ENCODE measurements at regions not wholly inside any gene's neighbourhood (a gene's known extent, or its start where the extent isn't known, plus 50 kb on each side); places are given as distances from the start of the nearest gene placed in this dataset.

DNA sequence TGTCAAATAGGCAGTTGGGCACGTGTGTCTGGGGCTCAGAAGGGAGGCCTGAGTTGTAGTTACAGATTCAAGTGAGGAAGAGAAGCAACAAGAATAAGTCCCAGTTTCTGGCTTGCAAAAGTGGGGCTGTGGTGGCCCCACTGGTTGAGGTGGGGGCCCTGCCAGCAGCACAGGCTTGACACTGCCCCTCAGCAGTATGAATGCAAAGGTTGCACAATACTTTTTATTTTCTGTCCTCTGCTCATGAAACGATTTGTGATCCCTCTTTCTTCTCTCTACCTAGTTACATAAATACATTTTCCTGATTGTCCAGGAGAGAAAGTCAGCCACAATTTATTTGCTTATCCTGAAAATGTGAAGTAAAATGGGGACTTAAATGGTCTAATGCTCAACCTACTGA, 577.8 kb downstream of the AACS start:
- H3K9me2 ChIP-seq (ENCODE audit: low read depth, low read length): no peaks in the 10 kb centered on the region
- H3K27me3 ChIP-seq (ENCODE audit: insufficient read depth, low read length): no peaks in the 10 kb centered on the region
- TF ChIP-seq, protein P1, sequence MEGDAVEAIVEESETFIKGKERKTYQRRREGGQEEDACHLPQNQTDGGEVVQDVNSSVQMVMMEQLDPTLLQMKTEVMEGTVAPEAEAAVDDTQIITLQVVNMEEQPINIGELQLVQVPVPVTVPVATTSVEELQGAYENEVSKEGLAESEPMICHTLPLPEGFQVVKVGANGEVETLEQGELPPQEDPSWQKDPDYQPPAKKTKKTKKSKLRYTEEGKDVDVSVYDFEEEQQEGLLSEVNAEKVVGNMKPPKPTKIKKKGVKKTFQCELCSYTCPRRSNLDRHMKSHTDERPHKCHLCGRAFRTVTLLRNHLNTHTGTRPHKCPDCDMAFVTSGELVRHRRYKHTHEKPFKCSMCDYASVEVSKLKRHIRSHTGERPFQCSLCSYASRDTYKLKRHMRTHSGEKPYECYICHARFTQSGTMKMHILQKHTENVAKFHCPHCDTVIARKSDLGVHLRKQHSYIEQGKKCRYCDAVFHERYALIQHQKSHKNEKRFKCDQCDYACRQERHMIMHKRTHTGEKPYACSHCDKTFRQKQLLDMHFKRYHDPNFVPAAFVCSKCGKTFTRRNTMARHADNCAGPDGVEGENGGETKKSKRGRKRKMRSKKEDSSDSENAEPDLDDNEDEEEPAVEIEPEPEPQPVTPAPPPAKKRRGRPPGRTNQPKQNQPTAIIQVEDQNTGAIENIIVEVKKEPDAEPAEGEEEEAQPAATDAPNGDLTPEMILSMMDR (IDR thresholded peaks at IDR 0.05; ENCODE audit: low read length): no peak
- TF ChIP-seq EZH2 (IDR thresholded peaks at IDR 0.05; ENCODE audit: borderline replicate concordance, low read length): no peak
- no peak overlapping the region for H3K4me2 ChIP-seq (ENCODE audit: low read length)
- no peak overlapping the region for H2AFZ ChIP-seq (ENCODE audit: low read length)
- no peaks in the 10 kb centered on the region for H3K4me1 ChIP-seq (ENCODE audit: insufficient read depth, low read length, severe bottlenecking)
- no peaks in the 10 kb centered on the region for H3K36me3 ChIP-seq (ENCODE audit: insufficient read depth, low read length)
- no peak overlapping the region for H3K4me3 ChIP-seq (ENCODE audit: low read depth, low read length, poor library complexity, severe bottlenecking)
- H3K9ac ChIP-seq (ENCODE audit: low read length): no peak overlapping the region
- no peaks in the 10 kb centered on the region for H3K79me2 ChIP-seq (ENCODE audit: insufficient read depth, low read length)
- H4K20me1 ChIP-seq (ENCODE audit: insufficient read depth, low read length): no peaks in the 10 kb centered on the region
- H3F3A ChIP-seq (ENCODE audit: insufficient read depth, low read length): no peaks in the 10 kb centered on the region
- H3K27ac ChIP-seq (ENCODE audit: low read depth, low read length, poor library complexity, severe bottlenecking): no peak overlapping the region
- no peaks in the 10 kb centered on the region for H3K9me3 ChIP-seq (ENCODE audit: low read length)

DNA sequence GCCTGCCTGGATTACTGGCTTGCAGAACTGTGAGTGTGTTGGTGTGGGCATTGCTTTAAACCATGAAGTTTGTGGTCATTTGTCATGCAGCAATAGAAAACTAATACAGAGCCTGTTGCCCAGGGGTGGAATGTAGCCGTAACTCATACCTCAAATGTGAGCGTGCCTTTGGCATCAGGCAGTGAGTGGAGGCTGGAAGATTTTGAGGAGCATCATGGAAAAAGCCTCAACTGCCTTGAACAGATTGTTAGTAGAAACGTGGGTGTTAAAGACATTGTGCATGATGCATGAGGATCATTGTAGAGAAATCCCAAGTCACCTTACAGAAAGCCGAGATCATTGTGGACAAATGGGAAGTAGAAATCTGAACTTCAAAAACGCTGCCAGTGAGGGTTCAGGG, 580.5 kb downstream of the AACS start:
- H4K20me1 ChIP-seq (ENCODE audit: insufficient read depth, low read length): no peaks in the 10 kb centered on the region
- no peak overlapping the region for H3K9ac ChIP-seq (ENCODE audit: low read length)
- H3K27ac ChIP-seq (ENCODE audit: low read depth, low read length, poor library complexity, severe bottlenecking): no peak overlapping the region
- TF ChIP-seq, protein P1 (IDR thresholded peaks at IDR 0.05; ENCODE audit: low read length): no peak
- TF ChIP-seq EZH2 (IDR thresholded peaks at IDR 0.05; ENCODE audit: borderline replicate concordance, low read length): no peak
- H3K4me2 ChIP-seq (ENCODE audit: low read length): no peak overlapping the region
- no peaks in the 10 kb centered on the region for H3F3A ChIP-seq (ENCODE audit: insufficient read depth, low read length)
- no peaks in the 10 kb centered on the region for H3K27me3 ChIP-seq (ENCODE audit: insufficient read depth, low read length)
- H3K4me3 ChIP-seq (ENCODE audit: low read depth, low read length, poor library complexity, severe bottlenecking): no peak overlapping the region
- H2AFZ ChIP-seq (ENCODE audit: low read length): no peak overlapping the region
- H3K4me1 ChIP-seq (ENCODE audit: insufficient read depth, low read length, severe bottlenecking): no peaks in the 10 kb centered on the region
- H3K36me3 ChIP-seq (ENCODE audit: insufficient read depth, low read length): no peaks in the 10 kb centered on the region
- no peaks in the 10 kb centered on the region for H3K79me2 ChIP-seq (ENCODE audit: insufficient read depth, low read length)
- H3K9me2 ChIP-seq (ENCODE audit: low read depth, low read length): no peaks in the 10 kb centered on the region
- no peaks in the 10 kb centered on the region for H3K9me3 ChIP-seq (ENCODE audit: low read length)

DNA sequence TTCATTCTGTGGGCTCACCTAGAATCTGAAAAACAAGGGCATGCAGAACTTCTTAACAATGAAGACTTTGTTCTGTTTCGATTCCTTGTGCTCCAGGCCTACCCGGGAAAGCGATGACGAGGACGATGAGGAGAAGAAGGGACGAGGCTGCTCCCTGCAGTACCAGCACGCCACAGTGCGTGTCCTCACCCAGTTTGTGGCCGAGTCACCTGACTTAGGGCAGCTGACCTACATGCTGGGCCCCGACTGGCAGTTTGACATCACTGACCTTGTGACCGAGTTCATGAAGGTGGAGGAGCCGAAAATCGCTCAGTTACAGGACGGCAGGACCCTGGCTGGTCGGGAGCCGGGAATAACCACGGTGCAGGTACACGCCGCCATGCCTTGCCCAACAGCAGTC, 585.4 kb downstream of the AACS start:
- no peak for TF ChIP-seq EZH2 (IDR thresholded peaks at IDR 0.05; ENCODE audit: borderline replicate concordance, low read length)
- H3K9me3 ChIP-seq (ENCODE audit: low read length): no peaks in the 10 kb centered on the region
- H3K9ac ChIP-seq (ENCODE audit: low read length): no peak overlapping the region
- H2AFZ ChIP-seq (ENCODE audit: low read length): no peak overlapping the region
- no peaks in the 10 kb centered on the region for H3K36me3 ChIP-seq (ENCODE audit: insufficient read depth, low read length)
- no peaks in the 10 kb centered on the region for H3K79me2 ChIP-seq (ENCODE audit: insufficient read depth, low read length)
- H3K27ac ChIP-seq (ENCODE audit: low read depth, low read length, poor library complexity, severe bottlenecking): no peak overlapping the region
- no peaks in the 10 kb centered on the region for H3K4me1 ChIP-seq (ENCODE audit: insufficient read depth, low read length, severe bottlenecking)
- no peaks in the 10 kb centered on the region for H4K20me1 ChIP-seq (ENCODE audit: insufficient read depth, low read length)
- no peak overlapping the region for H3K4me3 ChIP-seq (ENCODE audit: low read depth, low read length, poor library complexity, severe bottlenecking)
- no peaks in the 10 kb centered on the region for H3K9me2 ChIP-seq (ENCODE audit: low read depth, low read length)
- no peaks in the 10 kb centered on the region for H3F3A ChIP-seq (ENCODE audit: insufficient read depth, low read length)
- H3K4me2 ChIP-seq (ENCODE audit: low read length): no peak overlapping the region
- H3K27me3 ChIP-seq (ENCODE audit: insufficient read depth, low read length): no peaks in the 10 kb centered on the region

DNA sequence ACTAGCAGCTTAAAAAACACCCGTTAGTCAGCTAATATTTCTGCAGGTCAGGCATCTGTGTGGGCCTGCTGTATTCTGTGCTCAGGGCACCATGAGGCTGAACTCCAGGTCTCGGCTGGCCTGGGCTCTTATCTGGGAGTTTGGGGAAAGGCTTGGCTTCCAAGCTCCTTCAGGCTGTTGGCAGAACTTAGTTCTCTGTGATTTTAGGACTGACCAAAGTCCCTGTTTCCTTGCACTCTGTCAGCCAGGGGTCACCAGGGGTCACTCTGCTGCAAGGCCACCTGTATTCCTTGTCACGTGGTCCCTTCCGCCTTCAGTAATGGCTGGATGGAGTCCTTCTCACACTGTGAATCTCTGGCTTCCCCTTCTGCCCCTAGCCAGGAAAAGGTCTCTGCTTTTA, 586.4 kb downstream of the AACS start:
- Histone ChIP-seq H3K9ac (ENCODE audit: low read length) (no peak overlapping the region), H3K9me3 (ENCODE audit: low read length) (no peaks in the 10 kb centered on the region), H3F3A (ENCODE audit: insufficient read depth, low read length) (no peaks in the 10 kb centered on the region), H4K20me1 (ENCODE audit: insufficient read depth, low read length) (no peaks in the 10 kb centered on the region), H3K27me3 (ENCODE audit: insufficient read depth, low read length) (no peaks in the 10 kb centered on the region), H3K4me1 (ENCODE audit: insufficient read depth, low read length, severe bottlenecking) (no peaks in the 10 kb centered on the region), H3K36me3 (ENCODE audit: insufficient read depth, low read length) (no peaks in the 10 kb centered on the region), H3K4me3 (ENCODE audit: low read depth, low read length, poor library complexity, severe bottlenecking) (no peak overlapping the region), H3K79me2 (ENCODE audit: insufficient read depth, low read length) (no peaks in the 10 kb centered on the region), H2AFZ (ENCODE audit: low read length) (no peak overlapping the region), H3K4me2 (ENCODE audit: low read length) (no peak overlapping the region), H3K9me2 (ENCODE audit: low read depth, low read length) (no peaks in the 10 kb centered on the region), H3K27ac (ENCODE audit: low read depth, low read length, poor library complexity, severe bottlenecking) (no peak overlapping the region)
- no peak for TF ChIP-seq EZH2 (IDR thresholded peaks at IDR 0.05; ENCODE audit: borderline replicate concordance, low read length)
- TF ChIP-seq, protein P1 (IDR thresholded peaks at IDR 0.05; ENCODE audit: low read length): no peak
